A673 (cell line): ENCODE measurements at regions not wholly inside any gene's neighbourhood (a gene's known extent, or its start where the extent isn't known, plus 50 kb on each side); places are given as distances from the start of the nearest gene placed in this dataset.

Source experiments
- BruUV-seq: library from RNA; stranded (reverse); fragments of 400-500 nt; replicated peaks from 2 replicates; lab custom pipeline; 2021; lab: Mats Ljungman, UMichigan
- CTCF ChIA-PET: fragments of 300-600 bp; sonication (Branson Sonifier 250); formaldehyde crosslinking; loops from one replicate; lab custom pipeline; 2022; ENCODE audit warnings: antibody characterized with exemption; lab: Charles Lee
- POLR2A ChIA-PET: fragments of 300-600 bp; sonication (Branson Sonifier 250); formaldehyde crosslinking; loops from one replicate; lab custom pipeline; 2022; ENCODE audit warnings: antibody characterized with exemption; ENCODE audit not compliant: low non-redundant PET; lab: Charles Lee
- DNase-seq: peaks from one replicate; pipeline ENCODE4 v3.0.0-alpha.2; 2015; ENCODE audit warnings: low spot score
- H3K27ac ChIP-seq: fragments of 200-600 bp; sonication (generic); 2 replicates; pipeline ENCODE4 v1.5.1; 2016; ENCODE audit warnings: mixed run types, low read depth, mild to moderate bottlenecking, mixed read lengths, antibody characterized with exemption, low read length; ENCODE audit not compliant: poor library complexity, severe bottlenecking
- H3K27me3 ChIP-seq: fragments of 200-600 bp; sonication (generic); replicated peaks from 2 replicates; pipeline ENCODE4 v1.6.1; 2017; ENCODE audit warnings: mixed run types, low read depth, mild to moderate bottlenecking, mixed read lengths, antibody characterized with exemption, low read length; ENCODE audit not compliant: insufficient read depth, poor library complexity
- H3K36me3 ChIP-seq: fragments of 200-600 bp; sonication (generic); 2 replicates; pipeline ENCODE4 v1.6.1; 2016; ENCODE audit warnings: mixed run types, mild to moderate bottlenecking, mixed read lengths, antibody characterized with exemption, low read length; ENCODE audit not compliant: insufficient read depth, poor library complexity, severe bottlenecking
- H3K4me1 ChIP-seq: fragments of 200-600 bp; sonication (generic); 2 replicates; pipeline ENCODE4 v1.6.1; 2017; ENCODE audit warnings: mixed run types, mild to moderate bottlenecking, mixed read lengths, antibody characterized with exemption, low read length; ENCODE audit not compliant: insufficient read depth, poor library complexity, severe bottlenecking
- H3K4me3 ChIP-seq: fragments of 200-600 bp; sonication (generic); 2 replicates; pipeline ENCODE4 v1.5.1; 2016; ENCODE audit warnings: low read depth, mixed run types, mild to moderate bottlenecking, mixed read lengths, low read length; ENCODE audit not compliant: poor library complexity, severe bottlenecking
- H3K9me3 ChIP-seq: fragments of 200-600 bp; sonication (generic); 2 replicates; pipeline ENCODE4 v1.6.1; 2016; ENCODE audit warnings: mixed run types, low read depth, mild to moderate bottlenecking, mixed read lengths, antibody characterized with exemption, low read length; ENCODE audit not compliant: poor library complexity, severe bottlenecking
- EZH2 ChIP-seq: fragments of 200-600 bp; sonication (generic); IDR thresholded peaks from 2 replicates; pipeline ENCODE4 v1.6.1; 2017; ENCODE audit warnings: borderline replicate concordance, low read depth, mild to moderate bottlenecking, mixed read lengths, antibody characterized with exemption, low read length; ENCODE audit not compliant: poor library complexity, severe bottlenecking
- intact Hi-C: fragments of 100-400 bp; cut with micrococcal nuclease; formaldehyde crosslinking; loops from one replicate; pipeline ENCODE4 v1.10.0; 2022; ENCODE audit not compliant: unreplicated experiment
- TF ChIP-seq, protein P1 (sequence below): fragments of 300-800, 200-600 bp; sonication (generic); conservative IDR thresholded peaks from 2 replicates; pipeline ENCODE4 v1.5.1; 2017; ENCODE audit warnings: low read depth, mild to moderate bottlenecking, antibody characterized with exemption, low read length, moderate library complexity, mixed read lengths

DNA sequence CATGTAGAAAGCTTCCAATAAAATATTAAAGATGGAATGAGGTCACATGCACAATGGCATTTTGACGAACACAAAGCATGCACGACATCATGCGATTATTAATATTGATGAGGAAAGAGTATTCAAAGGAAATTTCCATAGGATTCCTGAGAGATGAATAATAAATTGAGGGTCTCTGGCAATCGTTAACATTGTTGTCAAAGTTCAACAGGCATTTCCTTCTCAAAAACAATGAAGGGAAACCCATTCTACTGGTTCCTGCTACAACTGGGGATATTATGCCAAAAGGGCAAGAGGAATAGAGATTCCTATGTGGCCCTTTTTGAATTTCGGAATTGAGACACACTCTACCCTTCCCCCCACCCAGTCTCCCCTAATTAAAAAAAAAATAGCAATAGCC is 128.3 kb upstream of the NUDT7 start:
- Histone ChIP-seq H3K36me3 (no peaks in the 10 kb centered on the region), H3K27me3 (no peaks in the 10 kb centered on the region), H3K27ac (no peak overlapping the region), H3K4me1 (no peaks in the 10 kb centered on the region), H3K9me3 (no peaks in the 10 kb centered on the region), H3K4me3 (no peak overlapping the region)
- ChIA-PET POLR2A (no interaction called here), CTCF (no interaction called here)
- intact Hi-C loops = loop anchor here (10.0 kb wide), 2 partner anchors 391 to 501 kb away; partner anchors contain the start of gene WWOX
- no TSS peak for BruUV-seq
- DNase-seq = no peak
- TF ChIP-seq EZH2 = no peak
- TF ChIP-seq, protein P1, sequence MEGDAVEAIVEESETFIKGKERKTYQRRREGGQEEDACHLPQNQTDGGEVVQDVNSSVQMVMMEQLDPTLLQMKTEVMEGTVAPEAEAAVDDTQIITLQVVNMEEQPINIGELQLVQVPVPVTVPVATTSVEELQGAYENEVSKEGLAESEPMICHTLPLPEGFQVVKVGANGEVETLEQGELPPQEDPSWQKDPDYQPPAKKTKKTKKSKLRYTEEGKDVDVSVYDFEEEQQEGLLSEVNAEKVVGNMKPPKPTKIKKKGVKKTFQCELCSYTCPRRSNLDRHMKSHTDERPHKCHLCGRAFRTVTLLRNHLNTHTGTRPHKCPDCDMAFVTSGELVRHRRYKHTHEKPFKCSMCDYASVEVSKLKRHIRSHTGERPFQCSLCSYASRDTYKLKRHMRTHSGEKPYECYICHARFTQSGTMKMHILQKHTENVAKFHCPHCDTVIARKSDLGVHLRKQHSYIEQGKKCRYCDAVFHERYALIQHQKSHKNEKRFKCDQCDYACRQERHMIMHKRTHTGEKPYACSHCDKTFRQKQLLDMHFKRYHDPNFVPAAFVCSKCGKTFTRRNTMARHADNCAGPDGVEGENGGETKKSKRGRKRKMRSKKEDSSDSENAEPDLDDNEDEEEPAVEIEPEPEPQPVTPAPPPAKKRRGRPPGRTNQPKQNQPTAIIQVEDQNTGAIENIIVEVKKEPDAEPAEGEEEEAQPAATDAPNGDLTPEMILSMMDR = no peak

DNA sequence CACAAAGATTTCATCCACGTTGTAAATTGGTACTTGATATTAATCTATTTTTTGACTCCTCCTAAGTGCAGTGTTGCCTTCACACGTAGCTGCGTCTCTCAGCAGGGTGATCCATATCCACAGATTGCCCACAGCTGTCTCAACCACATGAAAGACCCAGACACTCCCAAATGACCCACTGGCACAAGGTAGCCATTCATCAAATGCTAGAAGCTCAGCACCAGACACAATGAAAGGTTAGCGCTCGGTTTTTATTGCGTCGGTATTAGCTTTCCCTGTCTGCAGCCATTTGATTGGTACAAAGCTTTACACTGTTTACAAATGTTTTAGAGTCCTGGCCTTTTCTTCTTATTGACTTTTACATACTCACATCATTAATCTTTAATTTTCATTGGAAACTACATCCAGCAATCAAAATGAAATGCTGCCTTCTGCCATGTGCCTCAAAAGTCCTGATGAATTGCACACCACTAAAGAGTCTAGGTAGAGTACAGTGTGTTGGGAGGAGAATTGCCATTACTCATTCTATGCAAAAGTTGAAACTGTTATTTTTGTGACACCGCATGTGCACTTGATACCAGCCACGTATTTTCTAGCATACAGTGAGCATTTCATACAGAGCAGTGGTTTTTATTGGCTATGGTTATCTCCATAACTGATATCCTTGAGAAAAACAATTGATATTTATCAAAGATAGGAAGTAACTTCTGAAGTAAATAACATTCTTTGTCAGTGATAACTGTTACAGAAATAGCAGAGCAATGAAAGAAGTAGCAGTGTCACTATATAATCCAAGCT is 127.3 kb upstream of the NUDT7 start:
- DNase-seq = no peak
- intact Hi-C loops = loop anchor here (5.0 to 10.0 kb wide), 3 partner anchors 67 to 500 kb away; partner anchors contain the start of gene WWOX
- ChIA-PET POLR2A (no interaction called here), CTCF (no interaction called here)
- no peak overlapping the region for H3K27ac ChIP-seq
- TF ChIP-seq, protein P1 = no peak
- TF ChIP-seq EZH2 = no peak
- no peaks in the 10 kb centered on the region for H3K36me3 ChIP-seq
- no peaks in the 10 kb centered on the region for H3K27me3 ChIP-seq
- no TSS peak for BruUV-seq
- H3K4me1 ChIP-seq = no peaks in the 10 kb centered on the region
- no peaks in the 10 kb centered on the region for H3K9me3 ChIP-seq
- H3K4me3 ChIP-seq = no peak overlapping the region

DNA sequence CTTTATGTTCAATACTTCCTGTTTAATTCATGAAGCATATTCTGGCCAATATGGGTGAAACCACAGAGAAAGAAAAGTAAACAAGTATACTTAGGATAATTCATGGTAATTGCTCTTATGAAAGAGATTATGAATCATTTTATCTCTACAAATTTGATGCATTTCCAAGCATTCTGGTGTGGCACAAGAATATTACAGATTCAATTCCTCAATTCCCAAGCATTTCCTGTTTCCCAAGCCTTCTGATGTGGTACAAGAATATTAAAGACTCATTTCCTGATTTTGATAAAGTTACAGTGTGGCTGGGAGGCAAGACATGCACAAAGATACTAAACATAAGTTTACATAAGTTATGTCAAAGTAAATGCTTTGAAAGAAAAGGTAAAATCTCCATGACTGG is 126.1 kb upstream of the NUDT7 start:
- no TSS peak for BruUV-seq
- H3K27me3 ChIP-seq = no peaks in the 10 kb centered on the region
- H3K4me1 ChIP-seq = no peaks in the 10 kb centered on the region
- intact Hi-C loops = loop anchor here (5.0 to 10.0 kb wide), 3 partner anchors 66 to 499 kb away; partner anchors contain the start of gene WWOX
- ChIA-PET POLR2A (no interaction called here), CTCF (no interaction called here)
- H3K4me3 ChIP-seq = no peak overlapping the region
- H3K36me3 ChIP-seq = no peaks in the 10 kb centered on the region
- peak; percentile 61 for DNase-seq
- no peak for TF ChIP-seq EZH2
- TF ChIP-seq, protein P1 = no peak
- no peak overlapping the region for H3K27ac ChIP-seq
- H3K9me3 ChIP-seq = no peaks in the 10 kb centered on the region
